ENCODE measurements at regions not wholly inside any gene's neighbourhood (a gene's known extent, or its start where the extent isn't known, plus 50 kb on each side); places are given as distances from the start of the nearest gene placed in this dataset.
"Not testable (repeated sequence)": the region's sequence is repeated elsewhere in the genome, so short reads cannot be mapped to it uniquely, and the experiment has no call there.

- intact Hi-C loops (cut with micrococcal nuclease): no loop called here
These were observed 185.0 kb downstream of the ANKRD60 start for GRCh38 chr20:58043236-58044140.

- intact Hi-C loops (cut with micrococcal nuclease): no loop called here
These were observed 185.9 kb downstream of the ANKRD60 start for GRCh38 chr20:58042591-58042990.

- intact Hi-C loops (cut with micrococcal nuclease): no loop called here
These were observed 187.8 kb downstream of the ANKRD60 start for GRCh38 chr20:58040447-58041290.

- intact Hi-C loops (cut with micrococcal nuclease): no loop called here
These were observed 189.0 kb downstream of the ANKRD60 start for GRCh38 chr20:58039274-58040092.

GRCh38 chr20:58038123-58038654 lies 190.3 kb downstream of the ANKRD60 start:
- intact Hi-C loops (cut with micrococcal nuclease): no loop called here

GRCh38 chr20:58037631-58038030 lies 190.8 kb downstream of the ANKRD60 start:
- intact Hi-C loops (cut with micrococcal nuclease): no loop called here

- intact Hi-C loops (cut with micrococcal nuclease): no loop called here
These were observed 195.4 kb downstream of the ANKRD60 start for GRCh38 chr20:58033026-58033536.

- intact Hi-C loops (cut with micrococcal nuclease): no loop called here
These were observed 195.9 kb downstream of the ANKRD60 start for GRCh38 chr20:58032599-58032998.

GRCh38 chr20:58031350-58031749 lies 197.1 kb downstream of the ANKRD60 start:
- intact Hi-C loops (cut with micrococcal nuclease): not testable (repeated sequence)

- intact Hi-C loops (cut with micrococcal nuclease): no loop called here
These were observed 200.3 kb downstream of the ANKRD60 start for GRCh38 chr20:58028123-58028522.

GRCh38 chr20:58026361-58026760 lies 202.1 kb downstream of the ANKRD60 start:
- intact Hi-C loops (cut with micrococcal nuclease): no loop called here

GRCh38 chr20:58025233-58025632 lies 203.2 kb downstream of the ANKRD60 start:
- intact Hi-C loops (cut with micrococcal nuclease): no loop called here

GRCh38 chr20:58024241-58024721 lies 204.2 kb downstream of the ANKRD60 start:
- intact Hi-C loops (cut with micrococcal nuclease): no loop called here

- intact Hi-C loops (cut with micrococcal nuclease): no loop called here
These were observed 204.7 kb downstream of the ANKRD60 start for GRCh38 chr20:58023781-58024180.

- intact Hi-C loops (cut with micrococcal nuclease): no loop called here
These were observed 205.1 kb downstream of the ANKRD60 start for GRCh38 chr20:58023346-58023745.

GRCh38 chr20:58022711-58023110 lies 205.7 kb downstream of the ANKRD60 start:
- intact Hi-C loops (cut with micrococcal nuclease): no loop called here

GRCh38 chr20:58021481-58021880 lies 207.0 kb downstream of the ANKRD60 start:
- intact Hi-C loops (cut with micrococcal nuclease): no loop called here

GRCh38 chr20:58020656-58021454 lies 207.6 kb downstream of the ANKRD60 start:
- intact Hi-C loops (cut with micrococcal nuclease): no loop called here

GRCh38 chr20:58019850-58020625 lies 208.4 kb downstream of the ANKRD60 start:
- intact Hi-C loops (cut with micrococcal nuclease): no loop called here

All from T-helper 1 cell treated with Interleukin-12 subunit alpha and Interleukin-12 subunit beta and Interleukin-4 antibody, amounts not matched to agents 30 ng/mL and 1 ng/mL, for 36 hours (primary cell).